ENCODE measurements at regions not wholly inside any gene's neighbourhood (a gene's known extent, or its start where the extent isn't known, plus 50 kb on each side); places are given as distances from the start of the nearest gene placed in this dataset.

DNA sequence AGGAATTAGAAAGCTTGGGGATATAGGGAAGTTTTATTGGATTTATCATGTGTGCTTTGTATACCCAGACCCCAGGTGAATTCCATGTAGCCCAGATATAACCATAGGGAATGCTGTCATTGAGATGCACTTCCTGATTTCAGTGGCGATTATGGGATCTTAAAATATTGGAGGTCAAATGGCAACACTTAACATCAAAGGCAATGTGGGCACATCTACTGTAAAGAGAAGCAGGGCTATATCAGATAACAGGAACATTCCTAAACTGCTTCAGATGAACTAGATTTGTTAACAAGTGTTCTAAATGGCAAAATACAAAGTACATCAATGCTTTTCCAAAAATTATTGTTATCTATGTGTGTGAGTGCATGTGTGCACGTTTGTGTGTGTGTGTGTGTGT lies 883.5 kb upstream of the EDIL3 start:
- TF ChIP-seq, protein P1, sequence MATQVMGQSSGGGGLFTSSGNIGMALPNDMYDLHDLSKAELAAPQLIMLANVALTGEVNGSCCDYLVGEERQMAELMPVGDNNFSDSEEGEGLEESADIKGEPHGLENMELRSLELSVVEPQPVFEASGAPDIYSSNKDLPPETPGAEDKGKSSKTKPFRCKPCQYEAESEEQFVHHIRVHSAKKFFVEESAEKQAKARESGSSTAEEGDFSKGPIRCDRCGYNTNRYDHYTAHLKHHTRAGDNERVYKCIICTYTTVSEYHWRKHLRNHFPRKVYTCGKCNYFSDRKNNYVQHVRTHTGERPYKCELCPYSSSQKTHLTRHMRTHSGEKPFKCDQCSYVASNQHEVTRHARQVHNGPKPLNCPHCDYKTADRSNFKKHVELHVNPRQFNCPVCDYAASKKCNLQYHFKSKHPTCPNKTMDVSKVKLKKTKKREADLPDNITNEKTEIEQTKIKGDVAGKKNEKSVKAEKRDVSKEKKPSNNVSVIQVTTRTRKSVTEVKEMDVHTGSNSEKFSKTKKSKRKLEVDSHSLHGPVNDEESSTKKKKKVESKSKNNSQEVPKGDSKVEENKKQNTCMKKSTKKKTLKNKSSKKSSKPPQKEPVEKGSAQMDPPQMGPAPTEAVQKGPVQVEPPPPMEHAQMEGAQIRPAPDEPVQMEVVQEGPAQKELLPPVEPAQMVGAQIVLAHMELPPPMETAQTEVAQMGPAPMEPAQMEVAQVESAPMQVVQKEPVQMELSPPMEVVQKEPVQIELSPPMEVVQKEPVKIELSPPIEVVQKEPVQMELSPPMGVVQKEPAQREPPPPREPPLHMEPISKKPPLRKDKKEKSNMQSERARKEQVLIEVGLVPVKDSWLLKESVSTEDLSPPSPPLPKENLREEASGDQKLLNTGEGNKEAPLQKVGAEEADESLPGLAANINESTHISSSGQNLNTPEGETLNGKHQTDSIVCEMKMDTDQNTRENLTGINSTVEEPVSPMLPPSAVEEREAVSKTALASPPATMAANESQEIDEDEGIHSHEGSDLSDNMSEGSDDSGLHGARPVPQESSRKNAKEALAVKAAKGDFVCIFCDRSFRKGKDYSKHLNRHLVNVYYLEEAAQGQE (IDR thresholded peaks at IDR 0.05; ENCODE audit: low read depth), result no peak
- TF ChIP-seq ZBTB7A (IDR thresholded peaks at IDR 0.05; ENCODE audit: low read depth) (no peak), EP300 (IDR thresholded peaks at IDR 0.05; ENCODE audit: borderline replicate concordance) (no peak), RAD21 (IDR thresholded peaks at IDR 0.05; ENCODE audit: low read depth) (no peak)

DNA sequence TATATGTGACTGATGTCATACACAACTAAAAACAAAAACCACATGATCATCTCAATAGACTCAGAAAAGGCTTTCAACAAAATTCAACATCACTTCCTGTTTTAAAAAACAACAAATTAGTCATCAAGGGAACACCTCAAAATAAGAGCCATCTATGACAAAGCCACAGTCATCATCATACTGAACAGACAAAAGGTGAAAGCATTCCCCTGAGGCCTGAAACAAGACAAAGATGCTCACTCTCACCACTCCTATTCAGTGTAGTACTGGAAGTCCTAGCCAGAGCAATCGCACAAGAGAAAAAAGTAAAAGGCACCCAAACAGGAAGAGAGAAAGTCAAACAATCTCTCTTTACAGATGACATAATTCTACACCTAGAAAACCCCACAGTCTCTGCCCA lies 893.5 kb upstream of the EDIL3 start:
- TF ChIP-seq TAF1 (IDR thresholded peaks at IDR 0.05; ENCODE audit: low read depth) (no peak), FOXM1 (IDR thresholded peaks at IDR 0.05; ENCODE audit: borderline replicate concordance, low read depth) (no peak), NFIC (IDR thresholded peaks at IDR 0.05) (no peak), CREB1 (IDR thresholded peaks at IDR 0.05; ENCODE audit: low read depth) (no peak), TEAD4 (IDR thresholded peaks at IDR 0.05) (no peak), EGR1 (IDR thresholded peaks at IDR 0.05) (no peak), TCF12 (IDR thresholded peaks at IDR 0.05; ENCODE audit: low read depth) (no peak), CEBPB (IDR thresholded peaks at IDR 0.05) (no peak), RAD21 (IDR thresholded peaks at IDR 0.05; ENCODE audit: low read depth) (no peak), ZBTB7A (IDR thresholded peaks at IDR 0.05; ENCODE audit: low read depth) (no peak), EP300 (IDR thresholded peaks at IDR 0.05; ENCODE audit: borderline replicate concordance) (no peak), YY1 (IDR thresholded peaks at IDR 0.05; ENCODE audit: low read depth) (no peak)
- TF ChIP-seq, protein P2, sequence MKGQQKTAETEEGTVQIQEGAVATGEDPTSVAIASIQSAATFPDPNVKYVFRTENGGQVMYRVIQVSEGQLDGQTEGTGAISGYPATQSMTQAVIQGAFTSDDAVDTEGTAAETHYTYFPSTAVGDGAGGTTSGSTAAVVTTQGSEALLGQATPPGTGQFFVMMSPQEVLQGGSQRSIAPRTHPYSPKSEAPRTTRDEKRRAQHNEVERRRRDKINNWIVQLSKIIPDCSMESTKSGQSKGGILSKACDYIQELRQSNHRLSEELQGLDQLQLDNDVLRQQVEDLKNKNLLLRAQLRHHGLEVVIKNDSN (IDR thresholded peaks at IDR 0.05), result no peak
- TF ChIP-seq, protein P3, sequence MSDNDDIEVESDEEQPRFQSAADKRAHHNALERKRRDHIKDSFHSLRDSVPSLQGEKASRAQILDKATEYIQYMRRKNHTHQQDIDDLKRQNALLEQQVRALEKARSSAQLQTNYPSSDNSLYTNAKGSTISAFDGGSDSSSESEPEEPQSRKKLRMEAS (IDR thresholded peaks at IDR 0.05), result no peak
- TF ChIP-seq, protein P1 (IDR thresholded peaks at IDR 0.05; ENCODE audit: low read depth), result no peak

DNA sequence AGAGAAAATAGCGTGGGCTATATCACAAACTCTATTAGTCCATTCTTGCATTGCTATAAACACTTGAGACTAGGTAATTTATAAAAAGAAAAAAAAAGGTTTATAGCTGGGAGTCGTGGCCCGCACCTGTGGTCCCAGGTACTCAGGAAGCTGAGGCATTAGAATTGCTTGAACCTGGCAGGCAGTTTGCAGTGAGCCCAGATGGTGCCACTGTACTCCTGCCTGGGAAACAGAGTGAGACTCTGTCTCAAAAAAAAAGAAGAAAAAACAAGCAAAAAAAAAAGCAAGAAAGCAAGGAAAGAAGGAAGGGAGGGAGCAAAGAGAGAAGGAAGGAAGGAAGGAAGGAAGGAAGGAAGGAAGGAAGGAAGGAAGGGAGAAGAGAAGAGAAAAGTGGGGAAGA lies 904.2 kb upstream of the EDIL3 start:
- TF ChIP-seq EP300 (IDR thresholded peaks at IDR 0.05; ENCODE audit: borderline replicate concordance) (no peak), CREB1 (IDR thresholded peaks at IDR 0.05; ENCODE audit: low read depth) (no peak), YY1 (IDR thresholded peaks at IDR 0.05; ENCODE audit: low read depth) (no peak), TCF12 (IDR thresholded peaks at IDR 0.05; ENCODE audit: low read depth) (no peak), FOXM1 (IDR thresholded peaks at IDR 0.05; ENCODE audit: borderline replicate concordance, low read depth) (no peak), TAF1 (IDR thresholded peaks at IDR 0.05; ENCODE audit: low read depth) (no peak)

DNA sequence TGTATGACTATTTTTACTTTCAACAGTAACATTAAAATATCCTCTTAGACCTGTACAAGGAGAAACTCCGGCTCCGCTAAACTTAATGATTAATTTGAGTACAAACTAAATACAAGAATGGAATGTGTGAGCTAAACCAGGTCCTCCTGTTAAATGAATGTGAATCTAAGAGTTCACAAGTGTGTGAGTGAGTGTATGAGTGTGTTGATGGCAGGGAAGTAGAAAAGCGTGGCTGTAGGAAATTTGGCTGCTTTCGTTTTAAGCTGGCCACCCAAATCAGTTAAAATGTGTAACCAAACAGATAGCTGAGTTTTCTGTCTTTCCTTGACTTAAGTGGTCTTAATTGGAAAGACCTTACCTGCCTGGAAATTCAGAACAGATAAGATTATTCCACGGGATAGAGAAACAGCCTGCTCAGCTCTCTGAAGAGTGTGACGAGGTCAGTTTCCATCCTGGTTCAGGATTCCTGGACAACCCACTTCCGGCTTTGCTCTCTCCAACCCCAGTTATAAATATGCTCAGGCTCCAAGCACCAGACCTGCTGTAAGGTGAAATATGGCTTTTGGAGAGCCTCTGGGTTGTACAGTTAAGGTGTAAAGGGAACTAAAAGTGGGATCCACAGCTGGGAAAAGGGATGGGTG lies 908.6 kb upstream of the EDIL3 start:
- TF ChIP-seq RAD21 (IDR thresholded peaks at IDR 0.05; ENCODE audit: low read depth) (no peak), NFIC (IDR thresholded peaks at IDR 0.05) (no peak), CEBPB (IDR thresholded peaks at IDR 0.05) (no peak), EGR1 (IDR thresholded peaks at IDR 0.05) (no peak), EP300 (IDR thresholded peaks at IDR 0.05; ENCODE audit: borderline replicate concordance) (no peak), CREB1 (IDR thresholded peaks at IDR 0.05; ENCODE audit: low read depth) (no peak), TEAD4 (IDR thresholded peaks at IDR 0.05) (no peak), FOXM1 (IDR thresholded peaks at IDR 0.05; ENCODE audit: borderline replicate concordance, low read depth) (no peak), TAF1 (IDR thresholded peaks at IDR 0.05; ENCODE audit: low read depth) (no peak), ZBTB7A (IDR thresholded peaks at IDR 0.05; ENCODE audit: low read depth) (no peak), TCF12 (IDR thresholded peaks at IDR 0.05; ENCODE audit: low read depth) (no peak), YY1 (IDR thresholded peaks at IDR 0.05; ENCODE audit: low read depth) (no peak)
- TF ChIP-seq, protein P2 (IDR thresholded peaks at IDR 0.05), result no peak
- TF ChIP-seq, protein P1 (IDR thresholded peaks at IDR 0.05; ENCODE audit: low read depth), result no peak
- TF ChIP-seq, protein P3 (IDR thresholded peaks at IDR 0.05), result no peak
